GM12878 (cell line): ENCODE measurements at regions not wholly inside any gene's neighbourhood (a gene's known extent, or its start where the extent isn't known, plus 50 kb on each side); places are given as distances from the start of the nearest gene placed in this dataset.

ENCODE experiments used
- ATAC-seq: fragments of 200-7000 bp; cut with Tn5 transposase; 3 replicates; pipeline ENCODE4 v1.9.1; 2020; ENCODE audit warnings: mild to moderate bottlenecking, moderate library complexity
- BruUV-seq: library from RNA; stranded (reverse); fragments of 400-500 nt; replicated peaks from 2 replicates; lab custom pipeline; 2021; lab: Mats Ljungman, UMichigan
- CTCF ChIA-PET: fragments of 300-600 bp; sonication (Branson Sonifier 250); formaldehyde crosslinking; extraction: SDS; loops from one replicate; lab custom pipeline; 2021; ENCODE audit warnings: inconsistent platforms; lab: Yijun Ruan, JAX
- POLR2A ChIA-PET: fragments of 350-600 bp; formaldehyde crosslinking; extraction: SDS; loops from one replicate; lab custom pipeline; 2021; ENCODE audit warnings: inconsistent platforms; lab: Charles Lee
- RAD21 ChIA-PET: fragments of 300-600 bp; sonication (Branson Sonifier 250); formaldehyde crosslinking; loops from one replicate; lab custom pipeline; 2023; ENCODE audit warnings: antibody characterized with exemption; ENCODE audit not compliant: unreplicated experiment; lab: Charles Lee
- SMC1A ChIA-PET: fragments of 300-600 bp; sonication (Branson Sonifier 250); formaldehyde crosslinking; loops from one replicate; lab custom pipeline; 2023; ENCODE audit not compliant: unreplicated experiment, uncharacterized antibody; lab: Charles Lee
- DNase-seq: peaks from one replicate; pipeline ENCODE4 v3.0.0-alpha.2; 2011; ENCODE audit warnings: low read depth, low spot score
- FAIRE-seq: peaks from 3 replicates; lab custom pipeline; 2011; peaks lifted over from hg19 to GRCh38; lab: Jason Lieb, UNC
- H2AFZ ChIP-seq: 2 replicates; pipeline ENCODE4 v1.6.0; 2011; ENCODE audit warnings: low read depth, low read length, control low read depth; ENCODE audit not compliant: control insufficient read depth
- H3K27ac ChIP-seq: 2 replicates; pipeline ENCODE4 v1.5.1; 2011; ENCODE audit warnings: control low read depth; ENCODE audit not compliant: control insufficient read depth, insufficient read depth
- H3K27me3 ChIP-seq, 2 experiments: replicated peaks in 1 of 2; 2 replicates each; pipeline versions ENCODE4 v1.6.0 to v1.6.1; 2011; ENCODE audit warnings: low read length in 1 of 2; ENCODE audit not compliant: control insufficient read depth in 2 of 2, insufficient read depth in 2 of 2
- H3K36me3 ChIP-seq, 2 experiments: 2 replicates each; pipeline ENCODE4 v1.5.1; 2011; ENCODE audit warnings: low read length in 1 of 2; ENCODE audit not compliant: control insufficient read depth in 2 of 2, insufficient read depth in 2 of 2
- H3K4me1 ChIP-seq: 2 replicates; pipeline ENCODE4 v1.6.1; 2011; ENCODE audit warnings: mild to moderate bottlenecking, low read length, moderate library complexity, mixed read lengths; ENCODE audit not compliant: control insufficient read depth, insufficient read depth
- H3K4me2 ChIP-seq: 2 replicates; pipeline ENCODE4 v1.6.0; 2011; ENCODE audit warnings: control low read depth; ENCODE audit not compliant: control insufficient read depth, insufficient read depth
- H3K4me3 ChIP-seq: fragments of 200-600 bp; sonication (generic); 2 replicates; pipeline ENCODE4 v1.5.1; 2016
- H3K79me2 ChIP-seq: 2 replicates; pipeline ENCODE4 v1.6.0; 2011; ENCODE audit warnings: low read length; ENCODE audit not compliant: control insufficient read depth, insufficient read depth
- H3K9ac ChIP-seq: 2 replicates; pipeline ENCODE4 v1.8.0; 2011; ENCODE audit warnings: low read length, control low read depth, mixed read lengths; ENCODE audit not compliant: control insufficient read depth, insufficient read depth
- H3K9me3 ChIP-seq: replicated peaks from 3 replicates; pipeline ENCODE4 v1.5.1; 2011; ENCODE audit warnings: mild to moderate bottlenecking, low read length; ENCODE audit not compliant: control insufficient read depth, insufficient read depth
- H4K20me1 ChIP-seq: 2 replicates; pipeline ENCODE4 v1.6.0; 2011; ENCODE audit not compliant: control insufficient read depth, insufficient read depth
- BMI1 ChIP-seq: fragments of 450-650 bp; IDR thresholded peaks from 2 replicates; pipeline ENCODE4 v1.6.1; 2016; ENCODE audit warnings: mild to moderate bottlenecking, moderate library complexity, borderline replicate concordance
- CHD4 ChIP-seq: fragments of 200-600 bp; sonication (generic); IDR thresholded peaks from 2 replicates; pipeline ENCODE4 v1.6.1; 2016; ENCODE audit warnings: mild to moderate bottlenecking
- FOXM1 ChIP-seq: IDR thresholded peaks from 2 replicates; pipeline ENCODE4 v1.6.1; 2012; ENCODE audit warnings: low read depth, mild to moderate bottlenecking, inconsistent platforms, low read length, moderate library complexity
- MLLT1 ChIP-seq: fragments of 450-650 bp; IDR thresholded peaks from 2 replicates; pipeline ENCODE4 v1.6.1; 2016; ENCODE audit warnings: mild to moderate bottlenecking
- NR2C1 ChIP-seq: fragments of 450-650 bp; IDR thresholded peaks from 2 replicates; pipeline ENCODE4 v1.6.1; 2017; ENCODE audit warnings: antibody characterized with exemption, mild to moderate bottlenecking, moderate library complexity
- WGBS: methylation state at CpG from one replicate; pipeline ENCODE4 v1.1.6; 2016; ENCODE audit warnings: low lambda C conversion rate; ENCODE audit not compliant: insufficient replicate concordance, insufficient coverage; ENCODE audit errors: missing lambda C conversion rate; 5-methylcytosine and 5-hydroxymethylcytosine counted together
- in situ Hi-C: fragments of 300-500 bp; cut with MboI; formaldehyde crosslinking; loops from 9 replicates; pipeline ENCODE4 v1.14.3; 2018; ENCODE audit warnings: mixed read lengths
- intact Hi-C: fragments of 100-400 bp; cut with micrococcal nuclease; formaldehyde crosslinking; loops from one replicate; pipeline ENCODE4 v1.14.2; 2022; ENCODE audit not compliant: unreplicated experiment

GRCh38 chr6:93784794-93785693 is 365.7 kb upstream of the EPHA7 start:
- in situ Hi-C loops = no loop called here
- no peak overlapping the region for H2AFZ ChIP-seq
- H3K27ac ChIP-seq = no peak overlapping the region
- H3K79me2 ChIP-seq = no peaks in the 10 kb centered on the region
- H3K27me3 ChIP-seq = no peaks in the 10 kb centered on the region
- no peak for FAIRE-seq
- ChIA-PET POLR2A (no interaction called here), RAD21 (no interaction called here), CTCF (interaction anchor here (0.6 kb wide), 1 partner anchor 72 kb away, joined by 3 read pairs; no protein-coding TSS in a partner anchor)
- H3K9me3 ChIP-seq = no peaks in the 10 kb centered on the region
- no TSS peak for BruUV-seq
- ATAC-seq = peak; percentile 65
- no peaks in the 10 kb centered on the region; the same call in 1 of the 2 replicates for H3K4me1 ChIP-seq
- H4K20me1 ChIP-seq = no peaks in the 10 kb centered on the region
- H3K9ac ChIP-seq = no peak overlapping the region
- DNase-seq = no peak
- intact Hi-C loops = no loop called here
- H3K4me3 ChIP-seq = no peak overlapping the region
- no peaks in the 10 kb centered on the region for H3K36me3 ChIP-seq
- H3K4me2 ChIP-seq = no peak overlapping the region
- TF ChIP-seq NR2C1 (no peak), MLLT1 (peak; percentile 65; the same call in 1 of the 2 replicates), FOXM1 (no peak), CHD4 (no peak), BMI1 (no peak)
- TF ChIP-seq, all 136 proteins: peak for 1
- WGBS = 22% methylated on average over 8 of the region's 8 CpGs
- SMC1A ChIA-PET = no interaction called here
